Esophagus squamous epithelium (tissue), 4 donors: ENCODE measurements at regions not wholly inside any gene's neighbourhood (a gene's known extent, or its start where the extent isn't known, plus 50 kb on each side); places are given as distances from the start of the nearest gene placed in this dataset.

Source experiments
- CTCF ChIP-seq, 6 experiments: fragments of 450-650 bp in 4 of 6; fragments of 200-600 bp in 2 of 6; sonication (generic) in 2 of 6; IDR thresholded peaks; one replicate each; pipeline ENCODE4 v1.5.1; 2016 to 2019; ENCODE audit warnings: antibody characterized with exemption in 6 of 6, mild to moderate bottlenecking in 4 of 6, moderate library complexity in 4 of 6
- POLR2A ChIP-seq, 4 donors: fragments of 450-650 bp; IDR thresholded peaks; one replicate each; pipeline ENCODE4 v1.6.1; 2017; ENCODE audit warnings: antibody characterized with exemption in 4 of 4, mild to moderate bottlenecking in 4 of 4, moderate library complexity in 3 of 4

GRCh38 chr2:120904830-120905234, 169.2 kb downstream of the GLI2 start:
- no peak for TF ChIP-seq CTCF (IDR thresholded peaks at IDR 0.05)
- no peak for TF ChIP-seq POLR2A (IDR thresholded peaks at IDR 0.05)
